ENCODE measurements at regions not wholly inside any gene's neighbourhood (a gene's known extent, or its start where the extent isn't known, plus 50 kb on each side); places are given as distances from the start of the nearest gene placed in this dataset.

DNA sequence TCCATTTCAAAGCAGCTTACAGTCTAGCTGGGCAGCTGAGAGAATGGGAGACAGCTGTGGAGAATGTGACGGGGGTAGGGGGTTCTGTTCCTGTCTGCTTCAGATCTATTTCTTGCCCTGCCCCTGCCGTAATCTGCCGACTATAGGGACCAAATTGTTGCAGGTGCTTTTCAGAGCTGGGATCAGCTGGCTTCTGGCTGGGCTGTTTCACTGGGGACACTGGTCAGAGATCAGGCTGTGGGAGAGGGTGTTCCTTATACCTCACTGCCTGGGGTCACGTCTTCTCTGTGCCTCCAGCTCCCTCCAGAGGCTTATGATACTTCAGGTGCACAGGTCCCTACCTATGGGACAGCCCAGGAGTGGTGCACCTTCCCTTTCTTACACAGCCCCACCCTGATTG, 514.9 kb upstream of the GOT2 start:
- TF ChIP-seq EGR1 (IDR thresholded peaks at IDR 0.05) (no peak), NFIC (IDR thresholded peaks at IDR 0.05) (no peak), RAD21 (IDR thresholded peaks at IDR 0.05; ENCODE audit: low read depth) (no peak), CREB1 (IDR thresholded peaks at IDR 0.05; ENCODE audit: low read depth) (no peak), TAF1 (IDR thresholded peaks at IDR 0.05; ENCODE audit: low read depth) (no peak)

DNA sequence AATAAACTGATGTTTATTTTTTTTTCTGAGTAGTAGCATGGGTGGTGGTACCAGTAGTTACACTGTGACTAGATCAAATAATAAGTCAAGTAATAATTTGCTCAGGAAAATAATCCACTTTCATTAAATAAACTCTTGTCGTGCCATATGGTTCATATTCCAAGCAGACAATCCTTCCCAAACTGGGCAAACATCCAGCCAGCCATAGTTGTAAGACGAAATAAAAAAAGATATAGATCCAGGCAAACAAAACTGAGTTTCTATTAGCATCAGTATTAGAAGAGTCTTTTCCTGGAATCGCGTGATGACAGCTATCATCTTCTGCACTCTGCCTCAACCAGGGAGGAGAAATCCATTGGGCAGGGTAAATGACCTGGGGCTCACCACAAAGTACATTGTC, 508.4 kb upstream of the GOT2 start:
- no peak for TF ChIP-seq TCF12 (IDR thresholded peaks at IDR 0.05; ENCODE audit: low read depth)

DNA sequence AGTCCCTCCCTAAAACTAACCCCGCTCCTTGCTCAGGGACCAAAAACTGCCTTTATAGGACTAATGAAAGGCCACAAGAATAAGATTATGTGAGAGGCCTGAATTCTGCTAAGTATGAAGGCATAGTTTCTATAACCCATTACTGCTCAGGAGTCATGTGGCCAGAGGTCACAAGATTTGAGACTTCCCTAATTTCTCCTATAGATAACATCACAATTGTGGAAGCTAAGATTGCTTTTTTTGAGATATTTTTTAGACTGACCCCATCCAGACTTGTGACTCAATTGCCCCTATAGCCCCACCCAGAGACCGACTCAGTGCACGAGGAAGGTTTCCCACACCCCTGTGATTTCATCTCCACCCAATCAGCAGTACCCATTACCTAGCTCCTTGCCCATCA, 504.1 kb upstream of the GOT2 start:
- no peak for TF ChIP-seq TAF1 (IDR thresholded peaks at IDR 0.05; ENCODE audit: low read depth)
- no peak for TF ChIP-seq TEAD4 (IDR thresholded peaks at IDR 0.05)
- TF ChIP-seq FOXM1 (IDR thresholded peaks at IDR 0.05; ENCODE audit: borderline replicate concordance, low read depth), result no peak
- no peak for TF ChIP-seq NFIC (IDR thresholded peaks at IDR 0.05)
- no peak for TF ChIP-seq CEBPB (IDR thresholded peaks at IDR 0.05)
- TF ChIP-seq, protein P1, sequence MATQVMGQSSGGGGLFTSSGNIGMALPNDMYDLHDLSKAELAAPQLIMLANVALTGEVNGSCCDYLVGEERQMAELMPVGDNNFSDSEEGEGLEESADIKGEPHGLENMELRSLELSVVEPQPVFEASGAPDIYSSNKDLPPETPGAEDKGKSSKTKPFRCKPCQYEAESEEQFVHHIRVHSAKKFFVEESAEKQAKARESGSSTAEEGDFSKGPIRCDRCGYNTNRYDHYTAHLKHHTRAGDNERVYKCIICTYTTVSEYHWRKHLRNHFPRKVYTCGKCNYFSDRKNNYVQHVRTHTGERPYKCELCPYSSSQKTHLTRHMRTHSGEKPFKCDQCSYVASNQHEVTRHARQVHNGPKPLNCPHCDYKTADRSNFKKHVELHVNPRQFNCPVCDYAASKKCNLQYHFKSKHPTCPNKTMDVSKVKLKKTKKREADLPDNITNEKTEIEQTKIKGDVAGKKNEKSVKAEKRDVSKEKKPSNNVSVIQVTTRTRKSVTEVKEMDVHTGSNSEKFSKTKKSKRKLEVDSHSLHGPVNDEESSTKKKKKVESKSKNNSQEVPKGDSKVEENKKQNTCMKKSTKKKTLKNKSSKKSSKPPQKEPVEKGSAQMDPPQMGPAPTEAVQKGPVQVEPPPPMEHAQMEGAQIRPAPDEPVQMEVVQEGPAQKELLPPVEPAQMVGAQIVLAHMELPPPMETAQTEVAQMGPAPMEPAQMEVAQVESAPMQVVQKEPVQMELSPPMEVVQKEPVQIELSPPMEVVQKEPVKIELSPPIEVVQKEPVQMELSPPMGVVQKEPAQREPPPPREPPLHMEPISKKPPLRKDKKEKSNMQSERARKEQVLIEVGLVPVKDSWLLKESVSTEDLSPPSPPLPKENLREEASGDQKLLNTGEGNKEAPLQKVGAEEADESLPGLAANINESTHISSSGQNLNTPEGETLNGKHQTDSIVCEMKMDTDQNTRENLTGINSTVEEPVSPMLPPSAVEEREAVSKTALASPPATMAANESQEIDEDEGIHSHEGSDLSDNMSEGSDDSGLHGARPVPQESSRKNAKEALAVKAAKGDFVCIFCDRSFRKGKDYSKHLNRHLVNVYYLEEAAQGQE (IDR thresholded peaks at IDR 0.05; ENCODE audit: low read depth), result no peak

DNA sequence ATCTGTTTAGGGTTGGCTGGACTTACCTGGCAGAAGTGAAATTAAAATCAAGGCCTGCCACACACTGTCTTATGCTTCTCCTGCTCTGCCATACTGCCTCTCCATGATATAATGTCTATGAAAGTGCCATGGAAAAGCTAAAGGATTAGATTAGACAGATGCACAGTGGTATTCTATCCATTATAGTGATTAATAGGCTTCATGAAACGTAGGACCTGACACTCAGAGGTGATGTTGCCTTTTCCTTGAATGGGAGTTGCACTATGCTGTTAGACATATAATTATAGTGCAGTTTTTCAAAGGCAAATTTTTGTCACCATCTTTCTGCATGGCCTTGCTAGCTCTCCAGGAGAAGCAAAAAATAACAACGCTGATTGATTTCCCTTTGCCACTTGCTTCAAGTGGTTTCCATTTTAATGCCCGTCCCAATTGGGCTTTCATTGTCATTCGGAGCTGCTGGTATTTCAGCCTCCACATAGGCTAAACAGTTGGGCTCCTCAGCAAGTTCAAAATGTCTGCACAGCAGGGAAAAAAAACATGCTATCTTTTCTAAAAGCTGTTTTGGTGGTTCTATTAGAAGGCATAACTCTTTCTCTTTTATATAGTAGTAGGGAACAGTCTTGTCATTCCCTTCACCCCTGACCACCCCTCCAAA, 502.8 kb upstream of the GOT2 start:
- TF ChIP-seq, protein P2, sequence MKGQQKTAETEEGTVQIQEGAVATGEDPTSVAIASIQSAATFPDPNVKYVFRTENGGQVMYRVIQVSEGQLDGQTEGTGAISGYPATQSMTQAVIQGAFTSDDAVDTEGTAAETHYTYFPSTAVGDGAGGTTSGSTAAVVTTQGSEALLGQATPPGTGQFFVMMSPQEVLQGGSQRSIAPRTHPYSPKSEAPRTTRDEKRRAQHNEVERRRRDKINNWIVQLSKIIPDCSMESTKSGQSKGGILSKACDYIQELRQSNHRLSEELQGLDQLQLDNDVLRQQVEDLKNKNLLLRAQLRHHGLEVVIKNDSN (IDR thresholded peaks at IDR 0.05), result no peak
- no peak for TF ChIP-seq TAF1 (IDR thresholded peaks at IDR 0.05; ENCODE audit: low read depth)
- no peak for TF ChIP-seq ZBTB7A (IDR thresholded peaks at IDR 0.05; ENCODE audit: low read depth)
- no peak for TF ChIP-seq CEBPB (IDR thresholded peaks at IDR 0.05)
- TF ChIP-seq, protein P1 (IDR thresholded peaks at IDR 0.05; ENCODE audit: low read depth), result no peak
- TF ChIP-seq NFIC (IDR thresholded peaks at IDR 0.05), result no peak
- TF ChIP-seq TEAD4 (IDR thresholded peaks at IDR 0.05), result no peak
- TF ChIP-seq YY1 (IDR thresholded peaks at IDR 0.05; ENCODE audit: low read depth), result no peak
- TF ChIP-seq EGR1 (IDR thresholded peaks at IDR 0.05), result no peak
- TF ChIP-seq FOXM1 (IDR thresholded peaks at IDR 0.05; ENCODE audit: borderline replicate concordance, low read depth), result no peak
- TF ChIP-seq, protein P3, sequence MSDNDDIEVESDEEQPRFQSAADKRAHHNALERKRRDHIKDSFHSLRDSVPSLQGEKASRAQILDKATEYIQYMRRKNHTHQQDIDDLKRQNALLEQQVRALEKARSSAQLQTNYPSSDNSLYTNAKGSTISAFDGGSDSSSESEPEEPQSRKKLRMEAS (IDR thresholded peaks at IDR 0.05), result no peak
- no peak for TF ChIP-seq EP300 (IDR thresholded peaks at IDR 0.05; ENCODE audit: borderline replicate concordance)
- no peak for TF ChIP-seq TCF12 (IDR thresholded peaks at IDR 0.05; ENCODE audit: low read depth)
- no peak for TF ChIP-seq CREB1 (IDR thresholded peaks at IDR 0.05; ENCODE audit: low read depth)
- no peak for TF ChIP-seq RAD21 (IDR thresholded peaks at IDR 0.05; ENCODE audit: low read depth)

DNA sequence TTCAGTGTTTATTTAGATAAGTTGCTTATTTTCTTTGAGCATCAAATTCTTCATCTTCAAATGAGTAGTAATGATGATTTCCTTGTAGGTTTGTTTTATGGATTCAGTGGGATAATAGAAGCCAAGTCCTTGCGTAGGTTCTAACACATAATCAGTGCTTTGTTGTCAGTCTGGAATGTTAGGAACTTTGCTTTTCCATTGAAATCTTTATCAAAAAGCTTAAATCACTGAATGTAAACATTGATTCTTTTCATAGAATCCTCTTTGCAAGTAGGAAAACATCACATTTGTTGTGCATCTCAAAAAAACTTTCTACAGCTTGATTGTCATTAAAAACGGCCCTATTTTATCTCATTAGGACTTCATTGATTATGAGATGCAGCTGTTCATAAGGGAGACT, 490.3 kb upstream of the GOT2 start:
- no peak for TF ChIP-seq FOXM1 (IDR thresholded peaks at IDR 0.05; ENCODE audit: borderline replicate concordance, low read depth)
- TF ChIP-seq NFIC (IDR thresholded peaks at IDR 0.05), result no peak
- no peak for TF ChIP-seq RAD21 (IDR thresholded peaks at IDR 0.05; ENCODE audit: low read depth)
- no peak for TF ChIP-seq ZBTB7A (IDR thresholded peaks at IDR 0.05; ENCODE audit: low read depth)
- TF ChIP-seq, protein P3 (IDR thresholded peaks at IDR 0.05), result no peak
- no peak for TF ChIP-seq CREB1 (IDR thresholded peaks at IDR 0.05; ENCODE audit: low read depth)
- TF ChIP-seq EGR1 (IDR thresholded peaks at IDR 0.05), result no peak
- TF ChIP-seq YY1 (IDR thresholded peaks at IDR 0.05; ENCODE audit: low read depth), result no peak
- no peak for TF ChIP-seq EP300 (IDR thresholded peaks at IDR 0.05; ENCODE audit: borderline replicate concordance)
- TF ChIP-seq, protein P2 (IDR thresholded peaks at IDR 0.05), result no peak
- no peak for TF ChIP-seq TAF1 (IDR thresholded peaks at IDR 0.05; ENCODE audit: low read depth)

DNA sequence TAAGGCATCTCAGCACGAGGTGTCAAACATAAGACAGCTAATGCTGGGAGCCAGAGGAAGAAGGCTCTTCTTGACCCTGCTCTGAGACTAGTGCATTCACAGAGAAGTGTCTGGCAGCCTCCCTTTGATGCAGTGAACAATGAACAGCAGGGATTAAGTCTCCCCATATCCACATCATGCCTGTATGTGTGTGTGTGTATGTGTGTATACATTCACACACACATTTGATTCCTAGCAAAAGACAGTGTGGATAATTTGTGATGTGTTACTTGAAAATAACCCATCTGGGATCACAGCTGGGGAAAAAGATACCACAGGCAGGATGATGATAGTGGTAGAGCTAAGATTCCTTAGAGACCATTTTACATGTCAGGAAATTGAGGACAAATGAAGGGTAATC, 485.9 kb upstream of the GOT2 start:
- TF ChIP-seq TEAD4 (IDR thresholded peaks at IDR 0.05), result no peak
- no peak for TF ChIP-seq CEBPB (IDR thresholded peaks at IDR 0.05)
- no peak for TF ChIP-seq CREB1 (IDR thresholded peaks at IDR 0.05; ENCODE audit: low read depth)
- no peak for TF ChIP-seq YY1 (IDR thresholded peaks at IDR 0.05; ENCODE audit: low read depth)
- TF ChIP-seq ZBTB7A (IDR thresholded peaks at IDR 0.05; ENCODE audit: low read depth), result no peak
- TF ChIP-seq EP300 (IDR thresholded peaks at IDR 0.05; ENCODE audit: borderline replicate concordance), result no peak
- no peak for TF ChIP-seq EGR1 (IDR thresholded peaks at IDR 0.05)
- TF ChIP-seq, protein P2 (IDR thresholded peaks at IDR 0.05), result no peak
- no peak for TF ChIP-seq FOXM1 (IDR thresholded peaks at IDR 0.05; ENCODE audit: borderline replicate concordance, low read depth)
- TF ChIP-seq TCF12 (IDR thresholded peaks at IDR 0.05; ENCODE audit: low read depth), result no peak
- TF ChIP-seq, protein P3 (IDR thresholded peaks at IDR 0.05), result no peak
- TF ChIP-seq NFIC (IDR thresholded peaks at IDR 0.05), result no peak
- TF ChIP-seq TAF1 (IDR thresholded peaks at IDR 0.05; ENCODE audit: low read depth), result no peak
- no peak for TF ChIP-seq RAD21 (IDR thresholded peaks at IDR 0.05; ENCODE audit: low read depth)
- TF ChIP-seq, protein P1 (IDR thresholded peaks at IDR 0.05; ENCODE audit: low read depth), result no peak
